Activated naive CD8-positive, alpha-beta T cell treated with anti-CD3 and anti-CD28 coated beads for 36 hours (primary cell): ENCODE measurements at regions not wholly inside any gene's neighbourhood (a gene's known extent, or its start where the extent isn't known, plus 50 kb on each side); places are given as distances from the start of the nearest gene placed in this dataset.

ENCODE experiments used
- DNase-seq: peaks from one replicate; pipeline ENCODE4 v3.0.0; 2021
- H3K27ac Mint-ChIP-seq: one replicate; pipeline ENCODE4 v1.8.0; 2022; ENCODE audit warnings: mild to moderate bottlenecking, moderate library complexity, mixed read lengths
- H3K27me3 Mint-ChIP-seq: one replicate; pipeline ENCODE4 v1.8.0; 2022; ENCODE audit warnings: mild to moderate bottlenecking, mixed read lengths
- H3K36me3 Mint-ChIP-seq: one replicate; pipeline ENCODE4 v1.8.0; 2021; ENCODE audit warnings: mild to moderate bottlenecking, mixed read lengths
- H3K4me1 Mint-ChIP-seq: one replicate; pipeline ENCODE4 v1.8.0; 2021; ENCODE audit warnings: mixed read lengths
- H3K4me3 Mint-ChIP-seq: one replicate; pipeline ENCODE4 v1.8.0; 2022; ENCODE audit warnings: mild to moderate bottlenecking, moderate library complexity, mixed read lengths
- H3K9me3 Mint-ChIP-seq: one replicate; pipeline ENCODE4 v1.8.0; 2022; ENCODE audit warnings: mixed read lengths

DNA sequence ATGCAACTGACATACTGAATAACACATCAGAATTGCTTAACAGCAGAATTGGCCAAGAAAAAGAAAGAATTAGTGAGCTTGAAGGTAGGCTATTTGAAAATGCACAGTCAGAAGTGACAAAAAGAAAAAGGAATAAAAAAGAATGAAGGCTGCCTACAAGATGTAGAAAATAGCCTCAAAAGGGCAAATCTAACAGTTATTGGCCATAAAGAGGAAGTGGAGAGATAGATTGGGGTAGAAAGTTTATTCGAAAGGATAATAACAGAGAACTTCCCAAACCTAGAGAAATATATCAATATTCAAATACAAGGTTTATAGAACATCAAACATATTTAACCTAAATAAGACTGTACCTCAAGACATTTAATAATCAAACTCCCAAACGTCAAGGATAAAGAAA is 67.5 kb downstream of the ATP6V1G3 start:
- no peak for DNase-seq
- Mint-ChIP-seq H3K4me1 (no peaks in the 10 kb centered on the region), H3K9me3 (peaks cover 28% of the 10 kb centered on the region), H3K27me3 (no peaks in the 10 kb centered on the region), H3K27ac (no peak overlapping the region), H3K36me3 (peaks cover 1% of the 10 kb centered on the region), H3K4me3 (no peak overlapping the region)

DNA sequence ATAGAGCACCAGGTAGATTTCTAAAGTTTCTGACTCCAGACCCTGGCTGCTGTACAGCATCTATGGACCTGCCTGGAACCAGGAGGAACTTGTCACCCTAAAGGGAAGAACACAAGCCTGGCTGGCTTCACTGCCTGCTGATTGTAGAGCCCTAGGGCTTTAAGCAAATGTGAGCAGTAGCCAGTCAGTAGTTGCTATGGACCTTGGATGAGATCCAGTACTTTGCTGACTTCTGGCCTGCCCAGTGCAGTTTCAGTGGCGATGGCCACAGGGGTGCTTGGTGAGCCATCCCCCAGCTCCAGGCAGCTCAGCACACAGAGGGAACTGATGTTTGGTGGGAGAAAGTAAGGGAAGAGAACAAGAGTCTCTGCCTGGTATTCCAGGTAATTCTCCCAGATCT is 68.4 kb downstream of the ATP6V1G3 start:
- DNase-seq, result no peak
- Mint-ChIP-seq H3K4me1 (no peaks in the 10 kb centered on the region), H3K36me3 (peaks cover 1% of the 10 kb centered on the region), H3K9me3 (peaks cover 28% of the 10 kb centered on the region), H3K27me3 (no peaks in the 10 kb centered on the region), H3K27ac (no peak overlapping the region), H3K4me3 (no peak overlapping the region)

DNA sequence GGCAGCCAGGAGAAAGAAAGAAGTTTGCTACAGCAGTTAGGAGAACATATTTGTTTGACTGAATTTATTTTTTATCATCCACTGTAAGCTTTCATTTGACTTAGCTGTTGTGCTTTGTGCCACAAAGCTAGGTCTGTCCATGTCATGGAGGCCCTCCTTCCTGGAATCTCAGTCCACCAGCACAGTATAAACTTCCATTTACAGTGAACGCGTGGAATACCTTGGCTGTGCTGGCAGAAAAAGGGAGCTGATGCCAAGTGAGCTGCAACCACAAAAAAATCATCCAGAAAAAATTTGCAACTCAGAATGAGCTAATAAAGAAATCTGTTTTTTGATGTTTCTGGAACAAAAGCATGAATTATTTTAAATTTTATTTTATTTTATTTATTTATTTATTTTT is 72.6 kb downstream of the ATP6V1G3 start:
- Mint-ChIP-seq H3K27me3 (no peaks in the 10 kb centered on the region), H3K9me3 (peaks cover 3% of the 10 kb centered on the region)

DNA sequence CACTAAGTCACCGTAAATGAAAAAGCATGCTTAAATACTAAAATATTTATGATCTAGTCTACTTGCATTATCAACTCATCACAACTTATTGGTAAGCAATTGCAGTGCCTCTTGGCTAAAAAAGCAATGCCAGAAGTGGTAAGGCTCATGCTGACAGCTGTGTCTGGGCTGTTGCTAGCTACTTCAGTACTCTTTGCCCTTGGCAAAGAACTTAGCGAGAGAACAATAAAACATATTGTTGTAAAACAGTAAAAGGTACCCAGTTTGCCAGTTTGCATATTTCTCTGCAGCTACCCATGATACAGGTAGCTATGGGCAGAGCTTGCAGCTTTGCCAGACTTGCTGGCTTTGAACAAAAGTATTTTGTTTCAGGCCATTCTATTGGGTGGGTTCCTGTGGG is 73.1 kb downstream of the ATP6V1G3 start:
- no peaks in the 10 kb centered on the region for H3K36me3 Mint-ChIP-seq
- H3K4me3 Mint-ChIP-seq, result no peak overlapping the region
- H3K9me3 Mint-ChIP-seq, result no peaks in the 10 kb centered on the region
- no peak overlapping the region for H3K27ac Mint-ChIP-seq
- no peaks in the 10 kb centered on the region for H3K4me1 Mint-ChIP-seq
- no peaks in the 10 kb centered on the region for H3K27me3 Mint-ChIP-seq
- no peak for DNase-seq

More for the DNA sequence above, 72.6 kb downstream of the ATP6V1G3 start:
- Mint-ChIP-seq H3K27ac (no peak overlapping the region), H3K4me1 (no peaks in the 10 kb centered on the region), H3K36me3 (no peaks in the 10 kb centered on the region), H3K4me3 (no peak overlapping the region)
- DNase-seq, result no peak

DNA sequence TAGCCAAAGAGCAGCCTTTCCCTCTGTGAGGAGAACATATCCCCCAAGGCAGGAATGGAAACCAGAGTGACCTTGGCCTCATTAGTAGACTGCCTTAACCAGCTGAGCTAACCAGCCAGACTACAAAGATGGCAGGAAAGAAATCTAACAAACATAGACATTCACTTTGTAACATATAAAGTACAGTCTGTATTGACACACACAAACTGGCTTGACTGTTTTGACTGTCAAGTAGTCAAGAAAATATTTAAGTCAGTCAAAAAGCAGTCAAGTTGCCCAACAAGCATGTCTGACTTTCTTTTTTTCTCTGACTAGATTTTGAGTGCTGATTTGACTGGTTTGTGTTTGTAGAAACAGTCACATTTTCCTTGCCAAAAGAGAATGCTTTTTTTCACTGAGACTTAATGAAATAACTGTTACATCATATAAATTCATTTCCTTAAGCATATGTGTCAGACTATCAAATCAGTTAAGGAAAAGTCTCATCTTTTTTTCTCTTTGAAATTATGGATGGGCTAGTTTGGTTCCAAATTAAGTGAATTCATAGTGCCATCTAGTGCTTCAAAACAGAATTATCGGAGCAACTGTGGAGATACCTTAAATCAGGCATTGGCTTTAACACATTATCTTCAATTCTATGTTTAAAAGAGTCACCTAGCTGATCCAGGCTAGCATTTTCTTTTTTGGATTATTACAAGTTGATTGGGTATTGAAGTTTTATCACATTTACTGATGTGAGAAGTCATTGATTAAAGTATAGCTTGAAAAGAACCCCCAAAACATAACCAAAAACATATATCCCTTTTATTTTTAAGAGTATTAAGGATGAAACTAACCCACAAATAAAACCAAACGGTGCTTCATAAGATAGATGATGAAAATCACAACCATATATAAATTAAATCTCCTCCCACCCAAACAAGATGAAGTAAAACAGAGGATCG is 75.0 kb downstream of the ATP6V1G3 start:
- no peak overlapping the region for H3K4me3 Mint-ChIP-seq
- H3K36me3 Mint-ChIP-seq, result no peaks in the 10 kb centered on the region
- no peak overlapping the region for H3K27ac Mint-ChIP-seq
- H3K9me3 Mint-ChIP-seq, result no peaks in the 10 kb centered on the region
- no peaks in the 10 kb centered on the region for H3K4me1 Mint-ChIP-seq
- DNase-seq, result no peak
- H3K27me3 Mint-ChIP-seq, result no peaks in the 10 kb centered on the region

DNA sequence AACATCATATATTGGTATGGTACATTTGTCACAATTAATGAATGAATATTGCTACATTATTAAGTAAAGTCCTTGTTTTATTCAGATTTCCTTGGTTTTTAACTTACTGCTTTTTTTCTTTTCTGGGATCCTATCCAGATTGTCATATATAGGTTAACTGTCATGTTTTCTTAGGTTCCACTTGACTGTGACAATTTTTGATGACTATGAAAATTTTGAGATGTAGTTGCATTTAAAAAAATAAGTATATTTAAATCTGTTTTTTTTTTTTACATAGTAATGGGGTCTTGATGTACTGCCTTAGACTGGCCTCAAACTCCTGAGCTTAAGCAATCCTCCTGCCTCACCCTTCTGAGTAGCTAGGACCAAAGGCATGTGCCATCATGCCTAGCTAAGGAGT is 76.8 kb downstream of the ATP6V1G3 start:
- no peaks in the 10 kb centered on the region for H3K27me3 Mint-ChIP-seq
- H3K27ac Mint-ChIP-seq, result no peak overlapping the region
- no peak overlapping the region for H3K4me3 Mint-ChIP-seq
- DNase-seq, result no peak
- no peaks in the 10 kb centered on the region for H3K36me3 Mint-ChIP-seq
- H3K9me3 Mint-ChIP-seq, result no peaks in the 10 kb centered on the region
- H3K4me1 Mint-ChIP-seq, result no peaks in the 10 kb centered on the region

DNA sequence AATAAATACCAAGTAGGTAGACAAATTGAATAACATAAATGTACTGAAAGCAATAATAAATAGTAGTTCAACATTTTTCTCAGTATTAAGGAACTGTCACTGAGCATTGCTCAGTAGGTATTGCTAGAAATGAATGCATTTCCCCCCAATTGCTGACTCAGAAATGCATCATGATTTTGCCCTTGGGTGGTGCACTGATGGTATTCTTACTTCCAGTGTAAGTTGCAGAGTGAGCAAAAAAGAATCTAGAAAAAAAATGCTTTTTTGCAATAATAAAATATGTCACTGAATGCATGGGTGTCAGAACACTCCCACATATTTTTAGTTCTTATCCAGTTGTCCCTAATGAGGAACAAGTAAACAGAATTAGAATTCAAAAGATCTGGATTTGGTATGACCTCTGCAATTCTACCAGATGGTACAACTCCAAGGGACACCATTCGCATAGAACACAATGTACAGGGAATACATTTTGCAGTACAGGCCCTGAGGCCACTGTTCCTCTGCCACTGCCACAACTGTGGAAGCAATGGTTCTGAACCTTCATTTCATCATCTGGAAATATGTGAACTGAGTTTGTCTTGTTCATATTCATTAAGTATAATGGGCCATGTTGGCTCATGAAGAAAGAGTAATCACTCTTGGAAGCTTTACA is 78.0 kb downstream of the ATP6V1G3 start:
- H3K4me1 Mint-ChIP-seq, result no peaks in the 10 kb centered on the region
- H3K4me3 Mint-ChIP-seq, result no peak overlapping the region
- DNase-seq, result no peak

DNA sequence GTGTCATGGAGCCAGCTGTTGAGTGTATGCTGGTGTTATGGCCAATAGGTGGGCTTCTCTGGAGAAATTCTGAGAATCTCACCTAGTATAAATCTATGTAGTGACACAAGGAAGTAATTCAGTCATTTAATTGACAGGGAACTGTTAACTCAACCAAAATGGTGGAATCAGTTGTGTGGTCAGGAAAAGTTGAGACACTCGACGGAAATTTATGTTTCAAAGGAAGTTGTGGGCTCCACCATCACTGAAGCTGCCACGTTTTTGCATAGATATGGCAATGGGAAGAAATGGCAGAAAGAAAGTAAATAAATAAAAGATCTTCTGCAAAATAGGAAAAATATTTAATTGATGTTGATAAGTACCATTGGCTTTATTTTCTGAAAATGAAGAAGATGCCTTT is 84.5 kb downstream of the ATP6V1G3 start:
- H3K9me3 Mint-ChIP-seq, result peaks cover 1% of the 10 kb centered on the region
- no peak overlapping the region for H3K4me3 Mint-ChIP-seq
- H3K36me3 Mint-ChIP-seq, result no peaks in the 10 kb centered on the region
- H3K4me1 Mint-ChIP-seq, result peaks cover 3% of the 10 kb centered on the region
- DNase-seq, result no peak
- no peak overlapping the region for H3K27ac Mint-ChIP-seq
- no peaks in the 10 kb centered on the region for H3K27me3 Mint-ChIP-seq

More for the DNA sequence above, 78.0 kb downstream of the ATP6V1G3 start:
- Mint-ChIP-seq H3K27me3 (no peaks in the 10 kb centered on the region), H3K9me3 (no peaks in the 10 kb centered on the region), H3K36me3 (no peaks in the 10 kb centered on the region), H3K27ac (no peak overlapping the region)

DNA sequence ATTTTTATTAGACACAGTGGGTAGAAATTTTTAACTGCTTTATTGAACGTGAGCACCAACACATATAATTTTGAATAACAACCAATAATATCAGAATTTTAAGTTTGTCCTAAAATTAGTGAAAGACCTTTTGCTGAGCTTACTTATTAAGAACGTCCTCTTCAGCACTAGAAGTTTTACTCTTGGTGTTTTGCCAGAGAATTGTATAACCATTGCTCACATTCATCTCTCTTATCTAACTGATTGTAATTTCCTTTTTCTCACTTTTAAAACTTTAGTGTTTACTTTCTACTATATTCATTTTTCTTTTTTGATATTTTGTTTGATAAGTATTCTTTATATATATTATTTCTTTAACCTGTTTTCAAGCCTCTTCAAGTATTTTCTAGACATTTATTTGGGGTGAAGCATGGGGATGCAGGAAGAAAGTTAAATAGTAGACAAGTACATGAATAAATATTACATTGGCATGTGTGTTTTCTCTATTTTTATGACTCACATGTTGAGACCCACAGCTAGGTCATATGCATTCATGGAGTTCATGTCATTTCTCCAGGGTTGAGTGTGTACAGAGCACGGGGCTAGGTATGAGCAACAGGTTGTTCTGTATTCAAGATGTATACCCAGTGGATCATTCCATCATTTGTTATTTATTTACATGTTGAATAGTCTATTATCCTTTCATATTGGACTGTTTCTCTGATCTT is 90.6 kb downstream of the ATP6V1G3 start:
- Mint-ChIP-seq H3K4me1 (peaks cover 2% of the 10 kb centered on the region), H3K9me3 (peaks cover 1% of the 10 kb centered on the region), H3K27ac (no peak overlapping the region), H3K4me3 (no peak overlapping the region), H3K36me3 (no peaks in the 10 kb centered on the region), H3K27me3 (no peaks in the 10 kb centered on the region)
- DNase-seq, result no peak

DNA sequence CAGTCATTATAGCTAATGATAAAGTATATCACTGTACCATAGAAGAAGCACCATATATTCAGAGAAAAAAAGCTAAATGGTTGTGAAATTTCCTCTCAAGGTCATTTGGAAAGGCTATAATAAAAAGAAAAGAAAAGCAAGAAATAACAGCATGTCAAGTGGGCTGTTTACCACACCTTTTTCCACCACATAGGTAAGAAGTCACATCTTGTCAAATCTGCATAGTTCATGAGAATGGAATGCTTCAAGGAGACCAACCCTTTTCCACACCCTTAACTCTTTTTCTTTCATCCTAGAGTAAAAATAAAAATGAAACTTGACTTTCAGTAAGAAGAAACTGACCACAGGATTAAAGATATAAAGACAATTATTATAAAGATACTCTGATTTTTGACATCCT is 91.2 kb downstream of the ATP6V1G3 start:
- Mint-ChIP-seq H3K4me3 (no peak overlapping the region), H3K27me3 (no peaks in the 10 kb centered on the region), H3K36me3 (no peaks in the 10 kb centered on the region), H3K4me1 (peaks cover 2% of the 10 kb centered on the region), H3K27ac (no peak overlapping the region), H3K9me3 (peaks cover 1% of the 10 kb centered on the region)
- DNase-seq, result no peak

DNA sequence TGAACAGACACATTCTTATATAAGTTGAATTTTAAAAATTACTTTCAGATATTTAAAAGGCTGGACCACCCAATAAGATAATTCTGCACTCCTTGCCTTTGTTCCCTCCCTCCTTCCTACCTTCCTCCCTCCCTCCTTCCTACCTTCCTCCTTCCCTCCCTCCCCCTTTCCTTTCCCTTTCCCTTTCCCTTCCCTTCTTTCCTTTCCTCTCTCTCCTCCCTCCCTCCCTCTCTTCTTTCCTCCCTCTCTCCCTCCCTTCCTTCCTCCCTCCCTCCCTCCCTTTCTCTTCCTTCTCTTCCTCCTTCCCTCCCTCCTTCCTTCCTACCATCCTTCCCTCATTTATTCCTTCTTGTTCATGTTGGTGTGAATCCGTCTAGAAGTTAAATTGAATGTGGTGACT is 93.0 kb downstream of the ATP6V1G3 start:
- H3K27ac Mint-ChIP-seq, result no peak overlapping the region
- H3K36me3 Mint-ChIP-seq, result no peaks in the 10 kb centered on the region
- H3K4me3 Mint-ChIP-seq, result no peak overlapping the region
- H3K9me3 Mint-ChIP-seq, result peaks cover 2% of the 10 kb centered on the region
- no peak for DNase-seq
- H3K4me1 Mint-ChIP-seq, result peaks cover 2% of the 10 kb centered on the region
- H3K27me3 Mint-ChIP-seq, result peaks cover 6% of the 10 kb centered on the region

DNA sequence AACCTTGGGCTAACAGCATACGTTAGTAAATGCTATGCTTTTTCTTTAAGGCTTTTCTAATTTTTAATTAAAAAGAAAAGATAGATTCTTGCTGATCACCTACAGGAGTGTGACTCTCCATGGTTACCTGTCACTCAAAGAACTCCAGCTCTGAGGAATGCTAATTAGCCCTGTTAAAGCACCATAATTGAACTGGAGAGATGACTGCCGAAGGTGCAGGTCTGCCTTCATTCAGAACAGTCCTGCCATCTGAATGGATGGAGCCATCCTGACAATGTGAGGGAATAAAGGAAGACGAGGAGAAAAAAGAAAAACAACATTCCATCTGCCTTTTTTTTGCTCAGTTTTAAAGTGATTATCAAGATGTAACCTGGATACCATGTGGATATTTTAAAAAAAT is 94.6 kb downstream of the ATP6V1G3 start:
- H3K9me3 Mint-ChIP-seq, result peaks cover 2% of the 10 kb centered on the region

DNA sequence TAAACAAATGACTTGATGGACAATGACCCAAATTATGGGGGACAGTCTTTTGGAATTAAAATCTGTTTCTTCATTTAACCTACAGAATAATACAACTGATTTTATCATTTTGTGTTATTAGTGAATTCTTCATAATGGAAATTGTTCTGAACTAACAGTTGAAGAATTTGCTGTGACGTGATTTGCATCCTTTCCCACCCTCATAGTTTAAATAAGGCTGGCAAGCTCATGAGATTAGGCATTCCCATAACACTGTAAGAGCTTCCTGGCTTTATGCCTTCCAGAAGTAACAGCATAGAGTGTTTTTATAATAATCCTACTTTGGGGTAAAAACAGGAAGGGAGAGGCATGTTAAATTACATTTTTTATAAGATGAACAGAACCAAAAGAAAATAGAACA is 95.7 kb downstream of the ATP6V1G3 start:
- DNase-seq, result no peak
- H3K4me1 Mint-ChIP-seq, result peaks cover 2% of the 10 kb centered on the region
- no peak overlapping the region for H3K4me3 Mint-ChIP-seq
- no peaks in the 10 kb centered on the region for H3K36me3 Mint-ChIP-seq
- peaks cover 2% of the 10 kb centered on the region for H3K9me3 Mint-ChIP-seq
- no peak overlapping the region for H3K27ac Mint-ChIP-seq
- H3K27me3 Mint-ChIP-seq, result peaks cover 6% of the 10 kb centered on the region

More for the DNA sequence above, 94.6 kb downstream of the ATP6V1G3 start:
- DNase-seq, result no peak
- Mint-ChIP-seq H3K27ac (no peak overlapping the region), H3K27me3 (peaks cover 6% of the 10 kb centered on the region), H3K36me3 (no peaks in the 10 kb centered on the region), H3K4me1 (peaks cover 2% of the 10 kb centered on the region), H3K4me3 (no peak overlapping the region)

DNA sequence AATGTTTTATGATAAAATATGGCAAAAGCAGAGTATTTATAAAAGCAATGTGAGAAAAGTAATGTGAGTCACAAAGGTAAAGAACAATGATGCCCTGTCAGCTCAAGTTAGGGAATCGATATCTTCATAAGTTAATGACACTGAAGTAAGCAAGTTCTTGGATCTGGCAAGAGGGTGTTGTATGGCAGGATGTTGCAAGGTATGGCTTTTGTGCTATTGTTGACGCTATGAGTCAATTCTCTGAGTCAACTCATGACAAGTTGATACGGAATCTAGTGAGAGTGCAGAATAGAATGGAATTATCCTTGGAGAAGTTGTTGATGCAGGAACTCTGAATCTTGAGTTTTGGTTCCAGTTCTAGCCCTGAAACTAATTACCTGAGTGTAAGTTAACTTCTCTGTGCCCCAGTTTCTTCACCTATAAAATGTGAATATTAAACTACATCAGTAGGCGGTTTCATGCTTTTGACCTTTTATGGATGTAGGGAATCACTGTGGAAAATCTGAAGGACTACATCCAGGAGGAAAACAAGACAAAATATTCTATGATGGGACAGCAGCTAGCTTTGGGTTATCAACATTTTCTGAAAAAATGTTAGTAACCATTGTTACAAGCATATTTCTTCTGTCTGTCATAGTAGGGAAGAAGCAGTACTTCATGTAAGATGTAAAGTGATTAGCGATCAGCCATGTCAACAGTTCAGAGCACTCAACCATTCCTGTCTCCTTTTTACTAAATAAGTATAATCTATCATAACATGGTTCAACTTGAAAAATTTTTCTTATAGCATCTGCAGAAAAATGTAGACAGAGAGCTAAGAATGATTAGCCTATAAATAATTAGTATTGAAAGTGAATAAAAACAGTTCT is 96.9 kb downstream of the ATP6V1G3 start:
- H3K36me3 Mint-ChIP-seq, result no peaks in the 10 kb centered on the region
- H3K4me1 Mint-ChIP-seq, result peaks cover 4% of the 10 kb centered on the region
- peaks cover 6% of the 10 kb centered on the region for H3K27me3 Mint-ChIP-seq
- no peak overlapping the region for H3K27ac Mint-ChIP-seq
- H3K4me3 Mint-ChIP-seq, result no peak overlapping the region
- H3K9me3 Mint-ChIP-seq, result peaks cover 2% of the 10 kb centered on the region
- no peak for DNase-seq
